GM19239 (cell line): ENCODE measurements at regions not wholly inside any gene's neighbourhood (a gene's known extent, or its start where the extent isn't known, plus 50 kb on each side); places are given as distances from the start of the nearest gene placed in this dataset.
"Not testable (repeated sequence)": the region's sequence is repeated elsewhere in the genome, so short reads cannot be mapped to it uniquely, and the experiment has no call there.

Experiments used
- DNase-seq: peaks from one replicate; pipeline ENCODE4 v3.0.0; 2011; ENCODE audit warnings: low spot score; ENCODE audit not compliant: insufficient read length
- FAIRE-seq: peaks from 2 replicates; lab custom pipeline; 2011; peaks lifted over from hg19 to GRCh38; lab: Jason Lieb, UNC

DNA sequence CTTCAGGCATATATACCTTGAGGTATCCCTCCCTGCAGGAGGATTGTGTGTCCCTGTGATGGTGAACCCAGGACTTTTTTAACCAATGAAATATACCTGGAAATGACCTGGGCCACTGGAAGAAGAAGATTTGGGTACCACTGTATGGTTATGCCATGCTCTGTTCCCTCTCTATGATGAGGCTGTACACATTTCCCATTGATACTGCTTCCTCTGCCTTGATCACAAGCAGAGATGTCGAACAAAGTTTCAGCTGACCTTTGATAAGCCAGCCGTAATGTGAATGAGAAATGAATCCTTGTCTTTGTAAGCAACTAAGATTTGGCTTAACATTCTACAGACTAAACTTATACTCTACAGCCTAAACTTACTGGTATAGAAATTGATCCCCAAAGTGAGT, 78.4 kb upstream of the SPOPL start:
- FAIRE-seq (no peak), DNase-seq (no peak)

DNA sequence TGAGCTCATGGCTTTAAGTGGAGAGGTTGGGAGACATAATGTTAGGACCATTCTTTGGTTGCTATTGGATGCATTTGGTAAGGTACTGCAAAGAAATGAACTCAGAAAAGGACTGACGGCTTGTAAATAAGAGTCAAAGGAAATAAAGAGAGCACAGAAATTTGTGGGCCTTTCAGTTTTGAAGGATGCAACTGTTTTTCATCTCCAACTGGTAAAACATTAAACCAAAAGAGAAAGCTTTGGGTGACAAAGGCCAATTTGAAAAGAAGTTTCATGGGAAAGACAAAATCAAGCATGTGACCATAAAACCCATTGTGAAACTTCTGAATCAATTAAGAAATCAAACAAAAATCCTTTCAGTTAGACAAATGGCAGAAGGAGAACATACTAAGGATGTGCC, 77.8 kb upstream of the SPOPL start:
- no peak for DNase-seq
- FAIRE-seq, result peak; percentile 57

DNA sequence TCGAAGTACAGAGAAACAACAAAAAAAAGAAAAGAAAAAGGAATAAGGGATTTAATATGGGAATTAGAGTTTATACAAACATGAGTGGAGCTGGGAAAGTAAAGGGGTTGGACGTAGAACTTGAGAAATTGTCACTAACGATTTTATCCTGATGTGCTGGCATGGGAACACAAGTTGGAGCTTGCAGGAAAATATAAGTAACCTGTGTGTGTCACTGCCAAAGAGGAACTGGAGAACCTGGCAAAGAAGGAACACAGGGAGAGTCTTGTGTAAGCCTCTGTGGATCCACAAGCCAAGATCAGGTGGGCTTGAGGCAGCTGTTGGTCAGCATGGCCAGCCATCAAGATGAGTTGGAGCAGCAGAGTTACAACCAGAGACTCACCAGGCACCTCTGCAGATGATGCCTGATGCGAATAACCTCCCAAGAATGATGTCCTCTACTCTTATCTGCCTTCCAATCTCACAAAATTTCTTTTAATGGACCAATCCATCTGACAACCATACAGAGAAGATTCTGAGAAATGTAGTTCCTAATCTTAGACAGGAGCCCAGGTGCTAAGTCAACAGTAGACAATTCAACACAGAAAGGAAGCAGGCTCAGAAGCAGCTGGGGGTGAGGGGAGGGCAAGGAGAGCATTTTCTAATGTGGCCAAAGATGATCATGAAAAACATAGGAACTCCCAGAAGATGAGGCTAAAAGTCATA, 77.0 kb upstream of the SPOPL start:
- DNase-seq (no peak), FAIRE-seq (no peak)

DNA sequence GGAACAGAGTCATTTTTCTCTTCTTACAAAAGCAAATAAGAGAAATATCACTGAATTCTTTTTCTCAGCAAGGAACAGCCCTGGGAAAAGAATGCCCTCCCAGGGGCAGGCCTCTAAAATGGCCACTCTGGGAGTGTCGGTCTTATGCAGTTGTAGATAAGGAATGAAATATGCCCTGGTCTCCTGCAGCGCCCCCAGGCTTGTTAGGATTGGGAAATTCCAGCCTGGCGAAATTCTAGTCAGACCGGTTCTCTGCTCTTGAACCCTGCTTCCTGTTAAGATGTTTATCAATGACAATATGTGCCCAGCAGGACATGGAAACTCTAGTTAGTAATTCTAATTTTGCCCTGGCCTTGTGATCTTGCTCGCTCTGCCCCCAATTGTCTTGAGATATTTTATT, 75.5 kb upstream of the SPOPL start:
- not testable (repeated sequence) for DNase-seq, FAIRE-seq

DNA sequence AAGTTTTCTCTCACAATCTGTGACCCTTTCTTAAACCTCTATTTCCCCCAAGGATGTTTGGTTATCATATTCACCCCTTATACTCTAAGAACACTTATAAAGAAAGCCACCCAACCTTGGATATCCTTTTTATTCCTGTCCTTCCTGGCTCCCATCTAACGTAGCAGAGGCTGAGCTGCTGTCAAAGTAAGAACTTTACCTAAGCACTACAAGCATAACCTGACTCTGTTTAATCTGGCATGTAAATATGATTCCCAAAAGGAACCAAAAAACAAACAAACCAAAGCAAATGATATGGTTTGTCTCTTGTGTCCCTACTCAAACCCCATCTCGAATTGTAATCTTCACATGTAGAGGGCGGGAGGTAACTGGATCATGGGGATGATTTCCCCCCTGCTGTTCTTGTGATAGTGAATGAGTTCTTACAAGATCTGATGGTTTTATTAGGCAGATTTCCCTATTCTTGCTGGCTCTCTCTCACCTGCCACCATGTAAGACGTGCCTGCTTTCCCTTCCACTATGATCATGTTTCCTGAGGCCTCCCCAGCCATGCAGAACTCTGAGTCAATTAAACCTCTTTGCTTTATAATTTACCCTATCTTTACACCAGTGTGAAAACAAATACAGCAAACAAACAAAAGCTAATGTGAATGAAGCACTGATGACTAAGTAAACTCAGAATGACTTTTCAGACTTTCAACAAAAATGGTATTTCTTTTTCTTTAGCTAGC, 72.7 kb upstream of the SPOPL start:
- peak; percentile 39 for FAIRE-seq
- no peak for DNase-seq

- FAIRE-seq (no peak), DNase-seq (no peak)
These were observed 71.4 kb upstream of the SPOPL start for GRCh38 chr2:138430181-138430580.

GRCh38 chr2:138432971-138433370, 68.6 kb upstream of the SPOPL start:
- DNase-seq (no peak), FAIRE-seq (peak; percentile 83)

DNA sequence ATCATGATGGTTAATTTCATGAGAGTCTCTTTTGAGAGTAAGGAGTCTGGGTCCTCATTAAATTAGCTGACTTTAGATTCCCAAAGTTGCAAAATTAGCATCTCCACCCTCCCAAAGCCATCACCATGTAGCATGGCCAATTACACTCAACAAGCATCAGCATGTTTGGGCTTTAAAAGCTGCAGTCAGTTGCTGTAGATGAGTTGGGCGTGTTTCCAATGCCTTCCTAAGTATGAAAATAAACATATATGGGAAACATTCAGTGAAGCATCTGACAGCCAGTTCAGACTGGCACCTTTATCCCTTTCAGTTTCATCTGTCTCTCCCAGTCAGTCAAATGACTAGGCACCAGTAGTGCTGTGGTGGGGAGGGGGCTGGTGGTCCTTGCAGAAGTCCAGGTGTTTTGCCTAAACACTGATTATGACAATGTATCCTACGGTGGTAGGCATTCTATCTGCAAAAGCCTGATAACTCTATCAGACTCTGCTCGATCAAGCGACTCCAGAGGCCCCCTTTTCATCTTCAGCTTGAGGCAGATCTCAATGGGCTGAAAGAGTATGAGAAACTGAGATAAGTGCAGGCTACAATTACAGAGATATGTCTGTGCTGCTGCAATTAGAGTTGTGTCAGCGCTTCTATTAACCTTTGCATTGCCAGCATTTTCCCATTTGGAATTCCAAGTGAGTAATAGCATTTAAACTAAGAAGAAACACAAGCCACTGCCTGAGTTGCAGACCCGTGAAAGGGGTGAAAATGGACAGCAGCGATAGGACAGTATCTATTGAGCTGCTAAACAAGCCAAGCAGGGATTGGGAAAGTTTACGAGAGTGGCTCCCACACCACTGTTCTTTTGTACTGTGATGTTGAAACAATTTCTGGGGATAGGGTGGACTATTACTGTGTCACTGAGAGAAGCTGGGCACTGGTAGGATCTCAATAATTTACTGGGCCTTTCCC, 67.3 kb upstream of the SPOPL start:
- FAIRE-seq (no peak), DNase-seq (no peak)

DNA sequence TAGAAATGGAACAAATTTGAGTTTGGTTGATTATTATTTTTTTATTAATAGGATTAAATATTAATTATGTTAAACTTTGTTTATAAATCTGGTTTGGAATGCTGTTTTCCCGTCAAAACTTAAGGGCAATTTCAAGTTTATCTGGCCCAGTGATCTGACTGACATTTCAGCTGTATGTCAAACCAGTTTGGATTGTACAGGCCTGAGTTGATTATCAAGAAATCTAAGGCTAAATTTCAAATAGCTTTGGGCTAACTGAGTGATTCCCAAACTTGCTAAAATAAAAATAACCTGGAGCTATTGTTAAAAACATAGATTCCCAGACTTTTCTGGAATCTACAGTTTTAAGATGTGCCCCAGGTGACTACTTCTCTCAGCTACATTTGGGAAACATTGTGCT, 65.9 kb upstream of the SPOPL start:
- DNase-seq (no peak), FAIRE-seq (no peak)

- no peak for FAIRE-seq
- DNase-seq, result no peak
These were observed 61.8 kb upstream of the SPOPL start for GRCh38 chr2:138439733-138440132.

DNA sequence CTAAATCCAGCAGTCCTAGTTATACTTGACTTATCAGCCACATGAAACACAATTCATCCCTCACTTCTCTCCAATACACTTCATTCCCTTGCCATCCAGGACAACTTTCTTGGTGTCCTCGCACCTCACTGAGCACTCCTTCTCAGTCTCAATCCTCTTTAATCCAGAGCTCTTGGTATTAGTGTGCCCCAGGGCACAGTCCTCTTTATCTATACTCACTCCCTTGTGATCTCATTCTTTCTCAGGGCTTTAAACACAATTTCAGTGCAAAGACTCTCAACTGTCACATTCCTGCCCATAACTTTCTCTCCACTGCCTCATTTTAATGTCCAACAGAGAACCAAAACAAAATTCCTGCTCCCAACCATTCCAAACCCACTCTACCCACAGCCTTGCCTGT, 60.8 kb upstream of the SPOPL start:
- FAIRE-seq, result no peak

DNA sequence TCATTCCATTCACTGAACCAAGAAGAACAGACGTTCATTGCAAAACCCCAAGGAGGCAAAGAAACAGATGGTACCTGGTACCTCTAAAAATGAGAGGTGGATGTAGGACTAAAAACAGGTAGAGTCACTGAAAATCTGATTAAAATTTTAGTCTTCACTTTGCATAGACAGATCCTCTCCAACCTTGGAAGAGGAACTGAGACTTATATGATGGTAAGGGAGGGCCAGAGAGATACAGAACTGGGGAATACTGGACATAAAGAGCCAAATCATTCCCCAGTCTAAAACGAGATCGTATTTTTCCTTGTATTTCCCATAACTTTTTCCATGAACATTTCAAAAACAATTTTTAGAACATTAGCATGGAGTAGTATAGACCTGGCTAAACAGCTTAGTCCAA, 59.7 kb upstream of the SPOPL start:
- DNase-seq, result no peak
- no peak for FAIRE-seq

More for the DNA sequence above, 60.8 kb upstream of the SPOPL start:
- DNase-seq, result no peak

GRCh38 chr2:138444411-138444810, 57.2 kb upstream of the SPOPL start:
- FAIRE-seq (no peak), DNase-seq (no peak)

GRCh38 chr2:138445227-138445626, 56.3 kb upstream of the SPOPL start:
- DNase-seq (no peak), FAIRE-seq (no peak)

DNA sequence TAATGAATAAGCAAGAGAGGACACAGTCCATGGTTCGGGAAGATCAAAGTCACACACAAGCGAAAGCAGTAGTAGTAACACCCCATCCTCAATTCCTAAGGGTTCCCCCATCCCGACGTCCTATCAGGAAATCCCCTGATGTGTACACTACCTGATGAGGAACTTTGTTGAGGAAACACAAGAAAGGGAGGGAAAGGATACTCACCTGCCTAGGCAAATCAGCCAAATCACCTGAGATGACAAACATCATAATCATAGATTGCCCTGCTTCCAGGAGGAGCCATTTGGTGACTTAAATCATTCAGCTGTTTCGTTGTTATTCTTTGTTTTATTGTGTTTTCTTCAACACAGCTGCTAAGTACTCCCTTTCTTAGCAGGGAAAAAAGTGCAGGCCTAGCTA, 55.5 kb upstream of the SPOPL start:
- no peak for FAIRE-seq
- no peak for DNase-seq

GRCh38 chr2:138447889-138448570, 53.5 kb upstream of the SPOPL start:
- FAIRE-seq (no peak), DNase-seq (no peak)
